Immature natural killer cell (primary cell): ENCODE measurements at regions not wholly inside any gene's neighbourhood (a gene's known extent, or its start where the extent isn't known, plus 50 kb on each side); places are given as distances from the start of the nearest gene placed in this dataset.

Experiments used
- DNase-seq, 3 donors: peaks; one replicate each; pipeline ENCODE4 v3.0.0; 2022; ENCODE audit warnings: mixed read lengths in 1 of 3
- H3K27ac Mint-ChIP-seq, 6 donors: one replicate each; pipeline ENCODE4 v1.8.0; 2020; ENCODE audit warnings: mixed read lengths in 6 of 6, mild to moderate bottlenecking in 5 of 6, inconsistent platforms in 4 of 6, moderate library complexity in 3 of 6
- H3K27me3 Mint-ChIP-seq, 3 donors: one replicate each; pipeline ENCODE4 v1.8.0; 2020 to 2021; ENCODE audit warnings: low read depth in 3 of 3, mild to moderate bottlenecking in 3 of 3, mixed read lengths in 3 of 3, moderate library complexity in 3 of 3, inconsistent platforms in 1 of 3
- H3K36me3 Mint-ChIP-seq, 3 donors: one replicate each; pipeline ENCODE4 v1.8.0; 2020; ENCODE audit warnings: mixed read lengths in 3 of 3, inconsistent platforms in 2 of 3, mild to moderate bottlenecking in 2 of 3
- H3K4me1 Mint-ChIP-seq, 2 donors: one replicate each; pipeline ENCODE4 v1.8.0; 2020; ENCODE audit warnings: inconsistent platforms in 2 of 2, mild to moderate bottlenecking in 2 of 2, mixed read lengths in 2 of 2, moderate library complexity in 1 of 2
- H3K4me3 Mint-ChIP-seq, 5 donors: one replicate each; pipeline ENCODE4 v1.8.0; 2020; ENCODE audit warnings: mild to moderate bottlenecking in 5 of 5, mixed read lengths in 5 of 5, inconsistent platforms in 3 of 5, moderate library complexity in 3 of 5
- H3K9me3 Mint-ChIP-seq, 6 donors: one replicate each; pipeline ENCODE4 v1.8.0; 2020; ENCODE audit warnings: mild to moderate bottlenecking in 6 of 6, mixed read lengths in 6 of 6, inconsistent platforms in 4 of 6, moderate library complexity in 3 of 6

DNA sequence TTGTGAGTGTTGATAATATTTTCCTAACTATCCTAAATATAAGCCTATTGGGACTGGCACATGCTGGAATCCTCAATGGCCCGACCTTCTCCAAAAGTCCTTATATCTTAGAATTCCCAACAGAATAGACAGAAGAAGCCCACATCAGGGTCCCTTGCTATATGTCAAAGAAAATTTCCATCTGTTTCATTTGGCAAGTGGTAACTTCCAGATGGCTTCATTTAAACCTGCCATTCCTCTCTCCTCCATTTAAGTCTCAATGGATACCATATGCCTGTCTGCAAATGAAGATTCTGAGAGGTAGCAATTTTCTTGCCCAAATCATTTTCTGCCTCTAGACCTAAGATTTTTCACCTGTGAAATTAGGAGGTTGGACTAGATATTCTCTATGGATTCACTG lies 73.1 kb upstream of the KCNA4 start:
- H3K36me3 Mint-ChIP-seq = no peaks in the 10 kb centered on the region

DNA sequence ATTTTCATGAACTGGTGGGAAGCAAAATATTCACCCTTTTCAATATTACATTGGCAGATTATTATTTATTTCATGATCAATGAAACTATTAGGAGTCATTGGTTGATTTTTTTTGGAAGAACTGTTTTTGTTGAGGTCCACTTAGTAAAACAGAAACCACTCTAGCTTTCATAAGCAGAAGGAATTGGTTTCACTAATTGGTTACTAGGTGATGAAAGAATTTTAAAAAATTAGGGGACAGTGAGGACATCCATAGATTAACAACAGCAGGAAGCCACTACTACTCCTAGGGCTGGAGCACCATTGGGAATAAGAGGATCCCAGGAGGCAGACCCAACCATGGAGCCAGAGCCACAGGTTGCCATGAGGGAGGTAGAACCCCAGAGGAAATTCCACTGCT lies 74.4 kb upstream of the KCNA4 start:
- Mint-ChIP-seq H3K4me1 (no peaks in the 10 kb centered on the region), H3K36me3 (no peaks in the 10 kb centered on the region), H3K27ac (no peak overlapping the region), H3K27me3 (no peaks in the 10 kb centered on the region), H3K9me3 (peaks cover 0 to 8% (median 2%) of the 10 kb centered on the region in 6 donors), H3K4me3 (no peak overlapping the region)
- DNase-seq = no peak

More for the DNA sequence above, 73.1 kb upstream of the KCNA4 start:
- H3K27ac Mint-ChIP-seq = no peak overlapping the region
- no peak for DNase-seq
- no peaks in the 10 kb centered on the region for H3K4me1 Mint-ChIP-seq
- H3K9me3 Mint-ChIP-seq = peaks cover 0 to 4% (median 2%) of the 10 kb centered on the region in 6 donors
- H3K27me3 Mint-ChIP-seq = no peaks in the 10 kb centered on the region
- no peak overlapping the region for H3K4me3 Mint-ChIP-seq

DNA sequence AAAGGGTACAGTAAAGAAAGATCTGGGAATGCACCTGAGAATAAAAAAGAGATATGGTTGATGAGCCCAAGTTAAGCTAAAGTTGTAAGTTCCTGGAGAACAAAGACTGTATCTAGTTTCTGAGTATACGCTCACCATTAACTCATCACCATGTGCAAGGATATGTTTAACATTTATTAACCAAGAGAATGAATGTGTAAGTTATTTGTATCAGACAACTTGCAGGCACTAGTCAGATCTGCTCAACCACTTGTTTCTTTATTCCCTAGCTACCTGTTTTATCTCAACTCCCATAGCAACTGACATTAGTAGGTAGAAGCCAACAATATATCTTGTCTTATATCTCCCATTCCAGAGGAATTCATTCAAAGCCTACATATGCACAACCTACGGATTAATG lies 74.9 kb upstream of the KCNA4 start:
- H3K4me1 Mint-ChIP-seq = no peaks in the 10 kb centered on the region
- H3K27me3 Mint-ChIP-seq = no peaks in the 10 kb centered on the region
- H3K4me3 Mint-ChIP-seq = no peak overlapping the region
- H3K9me3 Mint-ChIP-seq = peaks cover 0 to 8% (median 2%) of the 10 kb centered on the region in 6 donors
- no peaks in the 10 kb centered on the region for H3K36me3 Mint-ChIP-seq
- no peak overlapping the region for H3K27ac Mint-ChIP-seq
- no peak for DNase-seq

DNA sequence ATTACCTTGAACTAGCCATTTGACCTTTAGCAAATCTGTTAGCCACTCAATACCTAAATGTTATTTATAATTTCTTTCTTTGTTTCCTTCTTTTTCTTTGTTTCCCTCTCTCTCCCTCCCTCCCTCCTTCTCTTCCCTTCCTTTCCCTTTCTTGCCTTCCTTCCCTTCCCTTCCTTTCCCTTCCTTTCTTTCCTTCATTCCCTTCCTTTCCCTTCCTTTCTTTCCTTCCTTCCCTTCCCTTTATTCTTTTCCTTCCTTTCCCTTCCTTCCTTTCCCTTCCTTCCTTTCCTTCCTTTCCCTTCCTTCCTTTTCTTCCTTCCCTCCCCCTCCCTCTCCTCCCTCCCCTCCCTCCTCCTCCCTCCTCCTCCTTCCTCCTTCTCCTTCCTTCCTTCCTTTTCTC lies 75.7 kb upstream of the KCNA4 start:
- H3K27me3 Mint-ChIP-seq = peaks cover 0 to 1% (median 0%) of the 10 kb centered on the region in 3 donors
- no peaks in the 10 kb centered on the region for H3K4me1 Mint-ChIP-seq
- DNase-seq = no peak
- no peak overlapping the region for H3K27ac Mint-ChIP-seq
- peaks cover 0 to 12% (median 5%) of the 10 kb centered on the region in 6 donors for H3K9me3 Mint-ChIP-seq
- no peak overlapping the region for H3K4me3 Mint-ChIP-seq
- no peaks in the 10 kb centered on the region for H3K36me3 Mint-ChIP-seq

DNA sequence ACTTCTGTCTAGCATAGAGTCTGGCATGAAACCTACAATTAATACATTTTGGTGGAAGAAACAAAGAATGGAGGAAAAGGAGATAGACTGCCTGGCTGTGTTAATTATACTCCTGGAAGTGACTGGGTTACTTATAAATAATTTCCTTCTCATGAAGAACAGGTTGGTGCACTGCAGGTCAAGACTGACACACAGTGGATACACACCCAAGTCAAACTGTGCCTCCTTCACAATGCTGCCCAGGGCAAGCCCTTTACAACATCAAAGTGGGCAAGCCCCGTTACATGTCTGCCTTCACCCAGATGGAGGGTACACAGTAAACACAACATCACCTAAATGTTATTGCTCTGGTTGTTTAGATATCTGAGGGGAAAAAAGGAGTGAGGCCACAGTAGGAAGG lies 83.7 kb upstream of the KCNA4 start:
- Mint-ChIP-seq H3K36me3 (no peaks in the 10 kb centered on the region), H3K9me3 (peaks cover 2 to 26% (median 6%) of the 10 kb centered on the region in 6 donors), H3K4me3 (no peak overlapping the region), H3K4me1 (no peaks in the 10 kb centered on the region), H3K27ac (no peak overlapping the region), H3K27me3 (peaks cover 0 to 2% (median 2%) of the 10 kb centered on the region in 3 donors)
- no peak for DNase-seq

DNA sequence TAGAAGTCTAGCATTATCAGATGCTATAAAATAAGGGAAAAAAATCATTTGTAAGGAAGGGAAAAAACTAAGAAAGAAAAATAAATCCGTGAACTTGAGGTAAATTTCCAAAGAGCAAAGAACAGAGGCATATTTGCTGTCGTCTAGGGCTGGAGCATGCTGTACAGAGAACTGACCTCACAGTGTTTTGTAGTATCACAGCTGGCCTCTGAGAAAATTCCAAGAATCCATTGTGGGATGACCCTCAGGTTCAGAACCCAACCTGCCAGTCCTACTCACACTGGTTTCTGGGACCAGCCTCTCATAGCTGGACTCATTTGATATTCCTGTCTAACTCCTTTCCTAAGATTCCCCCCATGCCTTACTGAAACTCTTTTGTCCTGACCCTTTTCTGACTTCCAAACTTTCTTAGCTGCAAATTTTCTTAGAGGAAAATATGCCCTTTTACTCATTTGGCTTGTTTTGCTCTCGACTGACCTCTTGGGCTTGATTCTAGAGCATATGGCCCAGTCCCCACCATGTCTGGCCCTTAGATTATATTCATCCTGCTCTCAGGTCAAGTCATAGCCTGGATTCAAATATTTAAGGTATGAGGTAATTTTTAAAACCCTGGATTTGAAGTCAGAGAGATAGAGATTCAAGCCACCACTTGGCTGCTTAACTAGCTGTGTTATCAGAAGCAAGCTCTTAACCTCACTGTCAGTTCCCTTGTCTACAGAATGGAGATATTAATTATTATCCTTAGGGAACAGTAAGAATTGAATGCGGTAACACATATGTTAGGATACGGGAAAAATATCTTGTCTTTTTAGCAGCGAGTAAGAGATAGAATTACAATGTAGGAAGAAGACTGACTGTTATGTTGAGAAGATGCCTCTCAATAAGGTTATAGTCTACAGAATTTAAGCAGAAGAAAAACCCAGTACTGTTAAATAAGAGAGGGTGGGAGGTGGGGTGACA lies 89.7 kb upstream of the KCNA4 start:
- Mint-ChIP-seq H3K27ac (no peak overlapping the region), H3K9me3 (peaks cover 0 to 8% (median 2%) of the 10 kb centered on the region in 6 donors)

DNA sequence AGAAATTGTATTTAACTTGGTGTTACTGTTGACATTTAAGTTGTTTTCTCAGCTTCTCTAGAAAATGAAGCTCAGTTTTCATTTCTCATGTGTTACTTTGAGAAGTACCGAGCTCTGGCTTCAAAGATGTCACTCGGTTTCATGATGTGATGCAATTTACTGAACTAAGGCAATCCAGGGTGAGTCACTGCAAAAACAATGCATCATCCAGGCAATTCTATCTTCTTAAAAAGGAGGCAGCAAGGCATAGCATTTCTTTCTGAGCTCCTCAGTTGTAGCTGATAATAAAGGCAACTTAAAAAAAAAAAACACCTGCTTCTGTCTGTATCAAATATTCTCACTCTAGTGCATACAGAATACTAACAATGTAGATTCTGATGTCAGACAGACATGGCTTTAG lies 91.1 kb upstream of the KCNA4 start:
- no peaks in the 10 kb centered on the region for H3K36me3 Mint-ChIP-seq
- peaks cover 0 to 2% (median 0%) of the 10 kb centered on the region in 3 donors for H3K27me3 Mint-ChIP-seq
- H3K27ac Mint-ChIP-seq = no peak overlapping the region
- no peaks in the 10 kb centered on the region for H3K4me1 Mint-ChIP-seq
- peaks cover 0 to 8% (median under 1%) of the 10 kb centered on the region in 6 donors for H3K9me3 Mint-ChIP-seq
- DNase-seq = no peak
- no peak overlapping the region for H3K4me3 Mint-ChIP-seq

More for the DNA sequence above, 89.7 kb upstream of the KCNA4 start:
- H3K36me3 Mint-ChIP-seq = no peaks in the 10 kb centered on the region
- peaks cover 0 to 2% (median 0%) of the 10 kb centered on the region in 3 donors for H3K27me3 Mint-ChIP-seq
- H3K4me1 Mint-ChIP-seq = no peaks in the 10 kb centered on the region
- no peak overlapping the region for H3K4me3 Mint-ChIP-seq
- DNase-seq = no peak

DNA sequence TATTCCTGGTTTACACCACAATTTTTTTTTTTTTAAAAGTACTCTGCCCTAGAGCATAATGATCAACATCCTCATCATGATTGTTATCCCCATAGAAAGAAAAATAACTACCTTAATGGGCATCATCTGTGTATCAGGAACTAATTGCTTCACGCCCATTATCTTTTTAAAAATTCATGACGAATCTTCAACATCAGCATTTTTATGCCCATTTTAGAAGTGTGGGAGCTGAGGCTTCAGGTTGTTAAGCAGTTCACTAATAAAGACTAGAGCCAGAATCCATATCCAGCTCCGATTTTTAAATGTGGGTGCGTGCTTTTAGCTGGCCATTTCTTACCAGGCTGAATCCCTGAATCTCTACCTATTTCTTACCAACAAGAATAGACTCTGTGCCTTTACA lies 92.9 kb upstream of the KCNA4 start:
- Mint-ChIP-seq H3K4me1 (no peaks in the 10 kb centered on the region), H3K36me3 (no peaks in the 10 kb centered on the region), H3K4me3 (no peak overlapping the region), H3K27ac (no peak overlapping the region), H3K9me3 (peaks cover 0 to 4% (median under 1%) of the 10 kb centered on the region in 6 donors), H3K27me3 (peaks cover 0 to 2% (median 0%) of the 10 kb centered on the region in 3 donors)
- no peak for DNase-seq

DNA sequence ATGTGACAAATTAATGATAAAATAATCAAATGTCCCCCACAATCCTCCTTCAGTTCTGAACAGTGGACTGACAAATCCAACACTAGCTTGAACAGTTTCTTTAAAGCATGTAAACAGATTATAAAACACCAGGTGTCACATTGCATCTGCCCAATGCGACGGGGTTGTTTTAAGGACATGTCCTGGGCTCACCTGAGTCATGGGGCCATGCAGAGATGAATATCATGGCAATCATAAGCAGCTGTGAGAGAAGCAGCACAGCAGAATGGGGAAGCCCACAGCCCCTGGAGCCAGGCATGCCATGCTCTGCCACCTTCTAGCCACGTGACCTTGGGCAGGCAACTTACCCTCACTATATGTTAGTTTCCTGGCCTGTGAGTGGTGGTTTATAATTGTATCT lies 93.9 kb upstream of the KCNA4 start:
- peaks cover 0 to 1% (median 0%) of the 10 kb centered on the region in 6 donors for H3K9me3 Mint-ChIP-seq
- no peaks in the 10 kb centered on the region for H3K36me3 Mint-ChIP-seq
- H3K27me3 Mint-ChIP-seq = peaks cover 0 to 2% (median 0%) of the 10 kb centered on the region in 3 donors
- no peak for DNase-seq
- no peak overlapping the region for H3K27ac Mint-ChIP-seq
- no peaks in the 10 kb centered on the region for H3K4me1 Mint-ChIP-seq
- no peak overlapping the region for H3K4me3 Mint-ChIP-seq

DNA sequence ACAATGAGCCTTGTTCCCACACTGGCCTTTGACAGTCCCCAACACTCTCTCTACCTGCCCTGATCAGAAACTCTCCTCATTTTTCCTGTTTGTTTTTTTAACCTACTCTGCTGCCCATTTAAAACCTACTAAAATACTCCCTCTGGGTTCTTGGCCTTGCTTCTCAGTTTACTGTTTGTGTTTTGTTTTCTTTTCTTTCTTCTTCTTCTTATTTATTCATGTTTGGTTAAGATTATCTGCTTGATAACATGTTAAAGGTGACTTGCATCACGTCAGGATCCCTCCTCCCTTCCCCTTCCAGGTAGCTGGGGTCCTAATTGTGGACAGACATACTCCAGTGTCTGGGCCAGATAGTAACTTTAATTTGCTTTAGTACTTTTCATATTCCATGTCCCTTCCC lies 95.0 kb upstream of the KCNA4 start:
- Mint-ChIP-seq H3K9me3 (no peaks in the 10 kb centered on the region), H3K4me3 (no peak overlapping the region), H3K4me1 (no peaks in the 10 kb centered on the region), H3K27ac (no peak overlapping the region), H3K36me3 (no peaks in the 10 kb centered on the region), H3K27me3 (peaks cover 0 to 2% (median 0%) of the 10 kb centered on the region in 3 donors)
- no peak for DNase-seq

DNA sequence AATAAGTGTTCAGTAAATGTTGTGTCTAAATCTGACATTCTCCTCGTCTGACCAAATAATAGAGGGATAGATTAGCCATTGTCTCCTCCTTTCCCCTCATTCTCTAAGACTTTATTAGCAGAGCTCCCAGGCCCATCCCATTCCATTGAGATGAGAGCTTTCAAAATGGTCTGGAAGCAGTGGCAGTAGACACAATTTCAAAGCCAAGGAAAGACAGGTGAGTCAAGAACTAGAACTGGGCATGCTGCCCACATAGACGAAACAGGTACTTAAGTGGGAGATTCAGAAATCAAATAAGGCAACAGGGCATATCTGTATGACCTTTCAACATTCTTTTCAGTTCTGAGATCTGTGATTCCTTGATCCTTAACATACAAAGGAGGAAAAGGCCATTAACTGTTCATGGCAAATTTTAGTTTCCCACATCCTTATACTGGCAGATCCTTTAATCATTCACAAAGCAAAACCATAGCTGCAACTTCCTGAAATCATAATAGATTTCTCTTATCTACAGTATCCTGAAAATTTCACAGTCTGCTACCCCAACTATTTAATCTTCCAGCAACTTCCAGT lies 96.6 kb upstream of the KCNA4 start:
- Mint-ChIP-seq H3K4me1 (no peaks in the 10 kb centered on the region), H3K4me3 (no peak overlapping the region)
- no peak for DNase-seq

DNA sequence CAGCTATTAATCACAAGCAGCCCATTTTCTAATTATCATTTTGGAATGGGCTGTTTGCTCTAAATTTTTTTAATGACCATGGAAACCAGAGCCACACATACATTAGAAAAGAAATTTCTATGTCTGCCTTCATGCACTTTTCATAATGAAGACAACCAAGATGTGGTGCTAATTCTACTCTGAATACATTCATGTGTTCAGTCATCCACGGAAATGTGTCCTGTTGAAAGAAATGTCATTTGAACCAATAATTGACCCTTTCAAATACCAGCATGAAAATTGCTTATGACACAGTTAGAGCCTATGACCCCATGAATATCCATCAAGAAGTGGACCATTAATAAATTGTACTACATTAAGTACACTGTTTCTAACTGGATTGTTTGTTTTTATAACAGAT lies 99.7 kb upstream of the KCNA4 start:
- Mint-ChIP-seq H3K4me1 (no peaks in the 10 kb centered on the region), H3K4me3 (no peak overlapping the region), H3K27me3 (peaks cover 0 to 5% (median 0%) of the 10 kb centered on the region in 3 donors), H3K27ac (no peak overlapping the region), H3K36me3 (no peaks in the 10 kb centered on the region), H3K9me3 (peaks cover 0 to 3% (median 0%) of the 10 kb centered on the region in 6 donors)
- DNase-seq = no peak

More for the DNA sequence above, 96.6 kb upstream of the KCNA4 start:
- Mint-ChIP-seq H3K9me3 (peaks cover 0 to 3% (median 0%) of the 10 kb centered on the region in 6 donors), H3K27me3 (peaks cover 0 to 2% (median under 1%) of the 10 kb centered on the region in 3 donors), H3K27ac (no peak overlapping the region), H3K36me3 (no peaks in the 10 kb centered on the region)

DNA sequence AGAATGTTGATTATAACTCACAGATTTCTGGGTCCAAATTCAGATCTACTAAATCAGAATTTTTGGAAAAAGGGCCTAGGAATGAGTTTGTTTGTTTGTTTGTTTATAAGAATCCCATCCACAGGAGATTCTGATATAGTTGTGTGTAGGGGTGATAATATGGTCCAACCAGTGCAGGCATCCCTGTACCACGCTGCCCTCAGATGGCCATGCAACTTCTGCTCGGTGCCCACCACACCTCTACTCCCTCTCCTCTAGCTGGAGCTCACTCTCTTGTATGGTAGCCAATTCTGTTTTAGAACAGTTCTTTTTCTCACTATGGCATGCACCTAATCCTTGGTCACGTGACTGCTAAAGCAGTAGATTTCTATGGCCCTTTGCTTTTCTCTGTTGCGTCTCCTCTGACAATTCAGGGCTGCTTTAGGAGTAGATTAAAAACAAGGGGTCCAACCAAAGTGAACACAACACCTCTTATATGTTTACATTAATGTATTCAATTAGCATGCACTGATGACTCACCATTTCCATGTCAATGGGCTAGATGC lies 103.3 kb upstream of the KCNA4 start:
- Mint-ChIP-seq H3K4me3 (no peak overlapping the region), H3K27me3 (peaks cover 0 to 5% (median 0%) of the 10 kb centered on the region in 3 donors), H3K4me1 (no peaks in the 10 kb centered on the region), H3K27ac (no peak overlapping the region), H3K36me3 (no peaks in the 10 kb centered on the region), H3K9me3 (peaks cover 0 to 3% (median 0%) of the 10 kb centered on the region in 6 donors)
- no peak for DNase-seq

DNA sequence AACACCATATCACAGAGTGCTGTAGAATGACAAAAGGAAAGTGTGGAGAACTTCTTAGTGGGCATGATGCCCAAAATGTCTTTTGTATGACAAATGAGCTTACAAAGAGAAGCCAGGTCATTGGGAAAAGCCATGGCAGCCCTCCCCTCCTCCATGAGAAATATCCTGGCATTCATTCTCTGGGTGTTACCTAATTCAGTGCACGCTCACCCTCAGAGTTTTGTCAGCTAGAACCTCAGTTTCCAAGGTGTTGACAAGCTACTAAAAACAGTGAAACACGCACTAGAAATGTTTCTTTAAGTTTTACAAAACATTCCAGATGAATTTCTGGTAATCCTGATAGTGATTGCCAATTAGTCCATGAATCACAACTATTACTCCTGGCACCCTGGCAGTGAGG lies 105.4 kb upstream of the FSHB start:
- Mint-ChIP-seq H3K9me3 (peaks cover 0 to 2% (median 0%) of the 10 kb centered on the region in 6 donors), H3K4me1 (no peaks in the 10 kb centered on the region), H3K27me3 (peaks cover 0 to 2% (median 2%) of the 10 kb centered on the region in 3 donors), H3K27ac (no peak overlapping the region), H3K36me3 (no peaks in the 10 kb centered on the region), H3K4me3 (no peak overlapping the region)
- no peak for DNase-seq
